Pancreas (tissue), 10 donors: ENCODE measurements at regions not wholly inside any gene's neighbourhood (a gene's known extent, or its start where the extent isn't known, plus 50 kb on each side); places are given as distances from the start of the nearest gene placed in this dataset.

Source experiments
- ATAC-seq, 4 donors: fragments of 200-7000 bp; cut with Tn5 transposase; one replicate each; pipeline versions ENCODE4 v1.8.0 to v1.9.1; 2020; ENCODE audit warnings: mild to moderate bottlenecking in 4 of 4, moderate library complexity in 4 of 4
- DNase-seq, 6 donors: peaks; one replicate each; pipeline ENCODE4 v3.0.0-alpha.2; 2020
- FAIRE-seq: peaks from 2 replicates; lab custom pipeline; 2012; peaks lifted over from hg19 to GRCh38; lab: Jason Lieb, UNC
- H3K27ac ChIP-seq, 4 donors: fragments of 200-600 bp; sonication (generic); 1 replicate in 3 of 4; 2 replicates in 1 of 4; pipeline versions ENCODE4 v1.5.0 to v1.8.0; 2020
- H3K27me3 ChIP-seq, 4 donors: fragments of 200-600 bp; one replicate each; pipeline ENCODE4 v1.8.0; 2021
- H3K36me3 ChIP-seq, 3 donors: fragments of 200-600 bp; sonication (generic) in 1 of 3; one replicate each; pipeline versions ENCODE4 v1.5.0 to v1.8.0; 2020 to 2021
- H3K4me1 ChIP-seq, 3 donors: fragments of 200-600 bp; one replicate each; pipeline ENCODE4 v1.8.0; 2021
- H3K4me3 ChIP-seq, 4 donors: fragments of 200-600 bp; sonication (generic) in 2 of 4; one replicate each; pipeline versions ENCODE4 v1.5.0 to v1.8.0; 2020 to 2021
- H3K9me3 ChIP-seq, 4 donors: fragments of 200-600 bp; one replicate each; pipeline ENCODE4 v1.8.0; 2021
- CTCF ChIP-seq, 4 donors: fragments of 200-600 bp; sonication (generic) in 3 of 4; IDR thresholded peaks; one replicate each; pipeline versions ENCODE4 v1.5.0 to v1.8.0; 2021; ENCODE audit warnings: antibody characterized with exemption in 4 of 4
- WGBS, 2 donors: extraction: QIAGEN DNeasy Blood & Tissue Kit; methylation state at CpG; one replicate each; pipeline ENCODE4 v1.1.7; 2013; 5-methylcytosine and 5-hydroxymethylcytosine counted together
- intact Hi-C, 3 donors: fragments of 100-400 bp; cut with DNase I; formaldehyde crosslinking; loops; one replicate each; pipeline versions ENCODE4 v1.11.1 to v1.14.2; 2022
- donor health status: healthy with polysubstance abuse.
- donor health status: DM: no; HTN: no; CAD: no; lungs with moderate emphysema.
- donor health status: DM: no; HTN: no; CAD: no.
- donor health status: control.
- donor health status: control.
- donor health status: Bipolar disorder and iron deficiency.
- donor health status: DM: yes; HTN: yes; CAD: no.
- donor health status: DM: no; HTN: no; CAD: no.
- donor health status: DM: no; HTN: no; CAD: no.
- donor health status: DM: yes; HTN: yes; CAD: no.

- Histone ChIP-seq H3K27me3 (no peaks in the 10 kb centered on the region), H3K9me3 (no peaks in the 10 kb centered on the region), H3K4me3 (no peak overlapping the region), H3K4me1 (peaks cover 8 to 11% (median 9%) of the 10 kb centered on the region in 3 donors), H3K27ac (no peak overlapping the region), H3K36me3 (no peaks in the 10 kb centered on the region)
- DNase-seq (no peak), FAIRE-seq (no peak), ATAC-seq (no peak)
- intact Hi-C loops = no loop called here
- no peak for TF ChIP-seq CTCF (IDR thresholded peaks at IDR 0.05)
- 72 to 77% methylated on average over 7 of the region's 7 CpGs for WGBS, 2 donors
Observed at GRCh38 chr22:27431081-27431480, 370.5 kb downstream of the MN1 start.

GRCh38 chr22:27431896-27432295 lies 369.7 kb downstream of the MN1 start:
- FAIRE-seq = no peak
- no peak for ATAC-seq
- H3K9me3 ChIP-seq = no peaks in the 10 kb centered on the region

GRCh38 chr22:27433099-27433498 lies 368.5 kb downstream of the MN1 start:
- H3K4me3 ChIP-seq = no peak overlapping the region
- no peak for FAIRE-seq
- H3K36me3 ChIP-seq = no peaks in the 10 kb centered on the region
- peak; percentile 31 to 67 (median 35) for ATAC-seq
- intact Hi-C loops = no loop called here
- H3K9me3 ChIP-seq = no peaks in the 10 kb centered on the region
- peaks cover 8 to 11% (median 9%) of the 10 kb centered on the region in 3 donors for H3K4me1 ChIP-seq
- no peak for TF ChIP-seq CTCF (IDR thresholded peaks at IDR 0.05)
- 11 to 15% methylated on average over 1 of the region's 1 CpG for whole genome bisulfite sequencing, 2 donors
- peak overlapping the region in 2 of 4 donors; percentile 37 to 44 for H3K27ac ChIP-seq
- DNase-seq = no peak
- H3K27me3 ChIP-seq = no peaks in the 10 kb centered on the region

More at GRCh38 chr22:27431896-27432295, 369.7 kb downstream of the MN1 start:
- no peaks in the 10 kb centered on the region for H3K36me3 ChIP-seq
- H3K27ac ChIP-seq = no peak overlapping the region
- WGBS, 2 donors = 75 to 77% methylated on average over 4 of the region's 4 CpGs
- DNase-seq = no peak
- no peaks in the 10 kb centered on the region for H3K27me3 ChIP-seq
- TF ChIP-seq CTCF (IDR thresholded peaks at IDR 0.05) = no peak
- H3K4me3 ChIP-seq = no peak overlapping the region
- H3K4me1 ChIP-seq = peaks cover 8 to 11% (median 9%) of the 10 kb centered on the region in 3 donors
- intact Hi-C loops = no loop called here

GRCh38 chr22:27433585-27434190 lies 367.9 kb downstream of the MN1 start:
- intact Hi-C loops = no loop called here
- Histone ChIP-seq H3K4me3 (no peak overlapping the region), H3K27me3 (no peaks in the 10 kb centered on the region), H3K4me1 (peaks cover 8 to 14% (median 11%) of the 10 kb centered on the region in 3 donors), H3K9me3 (no peaks in the 10 kb centered on the region), H3K27ac (peak overlapping the region in 1 of 4 donors; percentile 44), H3K36me3 (no peaks in the 10 kb centered on the region)
- WGBS, 2 donors = 64 to 73% methylated on average over 10 of the region's 10 CpGs
- peak; percentile 51 to 67 (median 62) for ATAC-seq
- no peak for TF ChIP-seq CTCF (IDR thresholded peaks at IDR 0.05)
- DNase-seq = peak in 4 of 6 donors; percentile 45 to 57 (median 48)
- FAIRE-seq = no peak

GRCh38 chr22:27434898-27435297 lies 366.7 kb downstream of the MN1 start:
- no peak overlapping the region for H3K4me3 ChIP-seq
- H3K27me3 ChIP-seq = no peaks in the 10 kb centered on the region
- 75 to 86% methylated on average over 10 of the region's 10 CpGs for WGBS, 2 donors
- FAIRE-seq (no peak), ATAC-seq (no peak), DNase-seq (no peak)
- TF ChIP-seq CTCF (IDR thresholded peaks at IDR 0.05) = no peak
- no peaks in the 10 kb centered on the region for H3K36me3 ChIP-seq
- intact Hi-C loops = no loop called here
- no peak overlapping the region for H3K27ac ChIP-seq
- no peaks in the 10 kb centered on the region for H3K9me3 ChIP-seq
- H3K4me1 ChIP-seq = peaks cover 8 to 18% (median 11%) of the 10 kb centered on the region in 3 donors
